ENCODE measurements at regions not wholly inside any gene's neighbourhood (a gene's known extent, or its start where the extent isn't known, plus 50 kb on each side); places are given as distances from the start of the nearest gene placed in this dataset.
A peak's percentile ranks its signal among the peaks of the same experiment; 100 is the strongest.

- no peak overlapping the region for H3K4me3 ChIP-seq (ENCODE audit: low read length)
- DNase-seq = no peak
- H3K27ac ChIP-seq (ENCODE audit: low read length) = no peak overlapping the region
- no peaks in the 10 kb centered on the region for H3K36me3 ChIP-seq (ENCODE audit: control insufficient read depth, insufficient read depth, low read length)
- H3K9me3 ChIP-seq (replicated peaks; ENCODE audit: control insufficient read depth, low read depth, low read length) = no peaks in the 10 kb centered on the region
- H3K27me3 ChIP-seq (ENCODE audit: control insufficient read depth, insufficient read depth, low read length) = no peaks in the 10 kb centered on the region
- H3K4me1 ChIP-seq (ENCODE audit: control insufficient read depth, insufficient read depth, low read length) = no peaks in the 10 kb centered on the region
These were observed 1374.5 kb downstream of the NSUN3 start for GRCh38 chr3:95437409-95437808.

DNA sequence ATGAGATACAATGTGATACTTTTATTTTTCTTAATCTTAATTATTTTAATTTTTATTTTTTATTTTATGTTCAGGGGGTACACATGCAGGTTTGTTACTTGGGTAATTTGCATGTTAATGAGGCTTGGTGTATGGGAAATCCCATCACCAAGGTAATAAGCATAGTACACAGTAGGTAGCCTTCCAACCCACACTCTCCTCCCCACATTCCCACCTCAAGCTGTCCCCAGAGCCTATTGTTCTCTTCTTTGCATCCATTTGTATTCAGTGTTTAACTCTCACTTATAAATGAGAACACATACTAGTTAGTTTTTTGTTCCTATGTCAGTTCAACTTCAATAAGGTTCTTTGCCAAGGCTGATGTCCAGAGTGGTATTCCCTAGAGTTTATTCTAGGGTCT is 1375.4 kb downstream of the NSUN3 start:
- Histone ChIP-seq H3K4me3 (ENCODE audit: low read length) (no peak overlapping the region), H3K27me3 (ENCODE audit: control insufficient read depth, insufficient read depth, low read length) (no peaks in the 10 kb centered on the region), H3K36me3 (ENCODE audit: control insufficient read depth, insufficient read depth, low read length) (no peaks in the 10 kb centered on the region), H3K4me1 (ENCODE audit: control insufficient read depth, insufficient read depth, low read length) (no peaks in the 10 kb centered on the region), H3K9me3 (replicated peaks; ENCODE audit: control insufficient read depth, low read depth, low read length) (no peaks in the 10 kb centered on the region), H3K27ac (ENCODE audit: low read length) (no peak overlapping the region)
- DNase-seq = no peak

GRCh38 chr3:95442766-95443165 is 1371.6 kb upstream of the EPHA6 start:
- no peak for DNase-seq
- no peaks in the 10 kb centered on the region for H3K9me3 ChIP-seq (replicated peaks; ENCODE audit: control insufficient read depth, low read depth, low read length)
- no peak overlapping the region for H3K4me3 ChIP-seq (ENCODE audit: low read length)
- no peaks in the 10 kb centered on the region for H3K36me3 ChIP-seq (ENCODE audit: control insufficient read depth, insufficient read depth, low read length)
- H3K4me1 ChIP-seq (ENCODE audit: control insufficient read depth, insufficient read depth, low read length) = no peaks in the 10 kb centered on the region
- no CpG with 5 or more reads among the region's 2 CpGs for WGBS (ENCODE audit: insufficient coverage)
- no peak overlapping the region for H3K27ac ChIP-seq (ENCODE audit: low read length)
- no peaks in the 10 kb centered on the region for H3K27me3 ChIP-seq (ENCODE audit: control insufficient read depth, insufficient read depth, low read length)

GRCh38 chr3:95449841-95450240 is 1364.6 kb upstream of the EPHA6 start:
- H3K9me3 ChIP-seq (replicated peaks; ENCODE audit: control insufficient read depth, low read depth, low read length) = no peaks in the 10 kb centered on the region
- DNase-seq = no peak
- no peaks in the 10 kb centered on the region for H3K27me3 ChIP-seq (ENCODE audit: control insufficient read depth, insufficient read depth, low read length)
- no peak overlapping the region for H3K4me3 ChIP-seq (ENCODE audit: low read length)
- no peaks in the 10 kb centered on the region for H3K4me1 ChIP-seq (ENCODE audit: control insufficient read depth, insufficient read depth, low read length)
- H3K27ac ChIP-seq (ENCODE audit: low read length) = no peak overlapping the region
- H3K36me3 ChIP-seq (ENCODE audit: control insufficient read depth, insufficient read depth, low read length) = no peaks in the 10 kb centered on the region
- no CpG with 5 or more reads among the region's 1 CpG for WGBS (ENCODE audit: insufficient coverage)

GRCh38 chr3:95453242-95453641 is 1361.2 kb upstream of the EPHA6 start:
- Histone ChIP-seq H3K36me3 (ENCODE audit: control insufficient read depth, insufficient read depth, low read length) (no peaks in the 10 kb centered on the region), H3K9me3 (replicated peaks; ENCODE audit: control insufficient read depth, low read depth, low read length) (no peaks in the 10 kb centered on the region), H3K4me1 (ENCODE audit: control insufficient read depth, insufficient read depth, low read length) (no peaks in the 10 kb centered on the region), H3K27me3 (ENCODE audit: control insufficient read depth, insufficient read depth, low read length) (no peaks in the 10 kb centered on the region), H3K27ac (ENCODE audit: low read length) (no peak overlapping the region), H3K4me3 (ENCODE audit: low read length) (no peak overlapping the region)
- WGBS (ENCODE audit: insufficient coverage) = no CpG with 5 or more reads among the region's 2 CpGs
- no peak for DNase-seq

DNA sequence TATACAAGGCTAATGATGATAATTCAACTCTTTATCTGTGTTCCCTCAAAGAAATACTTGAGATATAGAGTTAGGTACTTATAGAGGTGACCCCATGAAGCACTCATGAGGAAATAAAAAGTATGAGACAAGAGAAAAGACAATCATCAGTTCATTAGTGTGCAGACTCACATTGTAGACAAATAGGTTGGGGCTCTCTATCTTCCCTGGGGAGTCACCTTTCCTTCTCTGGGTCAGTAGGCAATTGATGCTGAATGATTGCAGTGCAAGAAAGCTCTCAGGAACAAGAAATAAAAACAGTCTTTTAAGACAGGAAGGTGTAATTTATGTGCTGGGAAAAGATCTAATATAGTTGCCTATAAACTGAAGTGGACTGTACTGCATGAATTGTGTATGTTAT is 1357.6 kb upstream of the EPHA6 start:
- no peaks in the 10 kb centered on the region for H3K4me1 ChIP-seq (ENCODE audit: control insufficient read depth, insufficient read depth, low read length)
- H3K9me3 ChIP-seq (replicated peaks; ENCODE audit: control insufficient read depth, low read depth, low read length) = no peaks in the 10 kb centered on the region
- no peaks in the 10 kb centered on the region for H3K36me3 ChIP-seq (ENCODE audit: control insufficient read depth, insufficient read depth, low read length)
- no peak overlapping the region for H3K27ac ChIP-seq (ENCODE audit: low read length)
- no peak for DNase-seq
- no peaks in the 10 kb centered on the region for H3K27me3 ChIP-seq (ENCODE audit: control insufficient read depth, insufficient read depth, low read length)
- H3K4me3 ChIP-seq (ENCODE audit: low read length) = no peak overlapping the region

- Histone ChIP-seq H3K36me3 (ENCODE audit: control insufficient read depth, insufficient read depth, low read length) (no peaks in the 10 kb centered on the region), H3K9me3 (replicated peaks; ENCODE audit: control insufficient read depth, low read depth, low read length) (no peaks in the 10 kb centered on the region), H3K27me3 (ENCODE audit: control insufficient read depth, insufficient read depth, low read length) (no peaks in the 10 kb centered on the region), H3K27ac (ENCODE audit: low read length) (no peak overlapping the region), H3K4me1 (ENCODE audit: control insufficient read depth, insufficient read depth, low read length) (no peaks in the 10 kb centered on the region), H3K4me3 (ENCODE audit: low read length) (no peak overlapping the region)
- peak; percentile 72 for DNase-seq
- WGBS (ENCODE audit: insufficient coverage) = 50% methylated on average over 2 of the region's 3 CpGs
These were observed 1354.7 kb upstream of the EPHA6 start for GRCh38 chr3:95459706-95460105.

DNA sequence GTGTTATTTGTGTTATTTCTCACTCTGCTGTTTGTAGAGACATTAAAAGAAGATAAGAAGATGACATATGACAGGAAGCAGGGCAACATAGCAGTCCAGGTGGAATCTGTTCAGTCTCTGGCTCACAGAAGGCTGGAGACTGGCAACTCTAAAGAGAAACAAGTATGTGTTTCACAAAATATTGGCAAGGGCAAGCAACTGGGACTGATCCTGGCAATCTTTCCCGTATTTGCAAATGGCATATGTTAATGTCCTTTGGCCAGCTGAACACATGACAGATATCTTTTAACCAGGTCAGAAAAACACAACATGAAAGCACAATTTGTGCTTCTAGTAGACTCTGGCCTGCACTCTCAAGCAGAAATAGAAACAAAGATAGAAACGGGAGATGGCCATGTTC is 1354.1 kb upstream of the EPHA6 start:
- no peaks in the 10 kb centered on the region for H3K4me1 ChIP-seq (ENCODE audit: control insufficient read depth, insufficient read depth, low read length)
- H3K9me3 ChIP-seq (replicated peaks; ENCODE audit: control insufficient read depth, low read depth, low read length) = no peaks in the 10 kb centered on the region
- 44% methylated on average over 1 of the region's 2 CpGs for WGBS (ENCODE audit: insufficient coverage)
- peak overlapping the region; percentile 6 for H3K27ac ChIP-seq (ENCODE audit: low read length)
- no peaks in the 10 kb centered on the region for H3K27me3 ChIP-seq (ENCODE audit: control insufficient read depth, insufficient read depth, low read length)
- DNase-seq = peak; percentile 67
- H3K36me3 ChIP-seq (ENCODE audit: control insufficient read depth, insufficient read depth, low read length) = no peaks in the 10 kb centered on the region
- H3K4me3 ChIP-seq (ENCODE audit: low read length) = no peak overlapping the region

- Histone ChIP-seq H3K4me3 (ENCODE audit: low read length) (no peak overlapping the region), H3K27ac (ENCODE audit: low read length) (no peak overlapping the region), H3K27me3 (ENCODE audit: control insufficient read depth, insufficient read depth, low read length) (no peaks in the 10 kb centered on the region), H3K9me3 (replicated peaks; ENCODE audit: control insufficient read depth, low read depth, low read length) (no peaks in the 10 kb centered on the region), H3K36me3 (ENCODE audit: control insufficient read depth, insufficient read depth, low read length) (no peaks in the 10 kb centered on the region), H3K4me1 (ENCODE audit: control insufficient read depth, insufficient read depth, low read length) (no peaks in the 10 kb centered on the region)
- DNase-seq = no peak
- WGBS (ENCODE audit: insufficient coverage) = 100% methylated on average over 3 of the region's 5 CpGs
These were observed 1352.2 kb upstream of the EPHA6 start for GRCh38 chr3:95462161-95462560.

GRCh38 chr3:95464346-95464745 is 1350.0 kb upstream of the EPHA6 start:
- Histone ChIP-seq H3K36me3 (ENCODE audit: control insufficient read depth, insufficient read depth, low read length) (no peaks in the 10 kb centered on the region), H3K4me1 (ENCODE audit: control insufficient read depth, insufficient read depth, low read length) (no peaks in the 10 kb centered on the region), H3K4me3 (ENCODE audit: low read length) (no peak overlapping the region), H3K27ac (ENCODE audit: low read length) (no peak overlapping the region), H3K9me3 (replicated peaks; ENCODE audit: control insufficient read depth, low read depth, low read length) (no peaks in the 10 kb centered on the region), H3K27me3 (ENCODE audit: control insufficient read depth, insufficient read depth, low read length) (no peaks in the 10 kb centered on the region)
- no CpG with 5 or more reads among the region's 1 CpG for WGBS (ENCODE audit: insufficient coverage)
- DNase-seq = peak; percentile 67

GRCh38 chr3:95468331-95468730 is 1346.1 kb upstream of the EPHA6 start:
- H3K9me3 ChIP-seq (replicated peaks; ENCODE audit: control insufficient read depth, low read depth, low read length) = no peaks in the 10 kb centered on the region
- H3K27ac ChIP-seq (ENCODE audit: low read length) = no peak overlapping the region
- DNase-seq = no peak
- no peaks in the 10 kb centered on the region for H3K36me3 ChIP-seq (ENCODE audit: control insufficient read depth, insufficient read depth, low read length)
- no peaks in the 10 kb centered on the region for H3K27me3 ChIP-seq (ENCODE audit: control insufficient read depth, insufficient read depth, low read length)
- no peaks in the 10 kb centered on the region for H3K4me1 ChIP-seq (ENCODE audit: control insufficient read depth, insufficient read depth, low read length)
- no peak overlapping the region for H3K4me3 ChIP-seq (ENCODE audit: low read length)
- no CpG with 5 or more reads among the region's 2 CpGs for WGBS (ENCODE audit: insufficient coverage)

Data from muscle of leg (tissue), 3 donors.